ENCODE measurements at regions not wholly inside any gene's neighbourhood (a gene's known extent, or its start where the extent isn't known, plus 50 kb on each side); places are given as distances from the start of the nearest gene placed in this dataset.

GRCh38 chr4:57219431-57219830 is 109.2 kb upstream of the IGFBP7 start:
- TF ChIP-seq POLR2A (IDR thresholded peaks at IDR 0.05; ENCODE audit: low read depth, low read length) (no peak), MYC (IDR thresholded peaks at IDR 0.05; ENCODE audit: low read depth, low read length) (no peak)

Measured in endothelial cell of umbilical vein (primary cell).